IPS-20b (cell line): ENCODE measurements at regions not wholly inside any gene's neighbourhood (a gene's known extent, or its start where the extent isn't known, plus 50 kb on each side); places are given as distances from the start of the nearest gene placed in this dataset.
"Not testable (repeated sequence)": the region's sequence is repeated elsewhere in the genome, so short reads cannot be mapped to it uniquely, and the experiment has no call there.

Source experiments
- H3K27ac ChIP-seq: one replicate; pipeline ENCODE4 v1.5.1; 2013; ENCODE audit warnings: low read length
- H3K27me3 ChIP-seq: 2 replicates; pipeline ENCODE4 v1.6.1; 2013; ENCODE audit warnings: mild to moderate bottlenecking, low read length, inconsistent platforms; ENCODE audit not compliant: insufficient read depth
- H3K36me3 ChIP-seq: 2 replicates; pipeline ENCODE4 v1.6.1; 2013; ENCODE audit warnings: low read depth, mild to moderate bottlenecking, inconsistent platforms, low read length, moderate library complexity; ENCODE audit not compliant: insufficient read depth
- H3K4me1 ChIP-seq: 2 replicates; pipeline ENCODE4 v1.6.1; 2013; ENCODE audit warnings: mild to moderate bottlenecking, control low read depth, inconsistent platforms, low read length, moderate library complexity; ENCODE audit not compliant: insufficient read depth
- H3K4me3 ChIP-seq: 2 replicates; pipeline ENCODE4 v1.5.1; 2013; ENCODE audit warnings: mild to moderate bottlenecking, low read length, inconsistent platforms
- H3K9ac ChIP-seq: 2 replicates; pipeline ENCODE4 v1.6.1; 2013; ENCODE audit warnings: low read depth, mild to moderate bottlenecking, inconsistent platforms, low read length, moderate library complexity
- H3K9me3 ChIP-seq: 2 replicates; pipeline ENCODE4 v1.6.1; 2013; ENCODE audit warnings: mild to moderate bottlenecking, low read depth, low read length, inconsistent platforms; ENCODE audit not compliant: insufficient read depth

DNA sequence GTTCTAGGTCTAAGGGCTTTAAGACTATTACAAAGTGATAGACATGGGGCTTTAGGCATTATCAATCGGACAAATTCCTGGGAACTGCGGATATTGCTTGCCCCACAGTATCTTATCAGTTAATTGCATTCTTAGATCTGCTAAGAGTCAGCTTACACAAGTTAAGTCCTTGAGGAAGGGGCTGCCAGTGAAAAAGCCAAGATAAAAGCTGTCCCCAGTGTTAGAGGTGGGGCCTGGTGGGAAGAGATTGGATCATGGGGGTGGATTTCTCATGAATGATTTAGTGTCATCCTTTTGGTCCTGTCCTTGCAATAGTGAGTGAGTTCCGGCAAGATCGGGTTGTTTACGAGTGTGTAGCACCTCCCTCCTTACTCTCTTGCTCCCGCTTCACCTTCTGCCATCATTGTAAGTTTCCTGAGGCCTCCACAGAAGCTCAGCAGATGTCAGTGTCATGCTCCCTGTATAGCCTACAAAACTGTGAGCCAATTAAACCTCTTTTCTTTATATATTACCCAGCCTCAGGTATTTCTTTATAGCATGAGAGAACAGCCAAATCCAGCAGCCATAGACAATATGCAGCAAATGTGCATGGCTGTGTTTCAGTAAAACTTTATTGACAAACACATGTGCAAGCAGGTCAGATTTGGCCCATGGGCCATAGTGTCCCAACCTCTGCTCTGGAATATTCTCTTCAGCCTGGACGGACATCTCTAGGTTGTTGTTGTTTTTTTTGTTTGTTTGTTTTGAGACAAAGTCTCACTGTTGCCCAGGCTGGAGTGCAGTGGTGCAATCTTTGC, 169.6 kb upstream of the CCZ1B start:
- H3K27me3 ChIP-seq, H3K36me3 ChIP-seq, H3K4me1 ChIP-seq, H3K27ac ChIP-seq, H3K9ac ChIP-seq, H3K4me3 ChIP-seq: not testable (repeated sequence)
- peaks cover 13% of the 10 kb centered on the region for H3K9me3 ChIP-seq

DNA sequence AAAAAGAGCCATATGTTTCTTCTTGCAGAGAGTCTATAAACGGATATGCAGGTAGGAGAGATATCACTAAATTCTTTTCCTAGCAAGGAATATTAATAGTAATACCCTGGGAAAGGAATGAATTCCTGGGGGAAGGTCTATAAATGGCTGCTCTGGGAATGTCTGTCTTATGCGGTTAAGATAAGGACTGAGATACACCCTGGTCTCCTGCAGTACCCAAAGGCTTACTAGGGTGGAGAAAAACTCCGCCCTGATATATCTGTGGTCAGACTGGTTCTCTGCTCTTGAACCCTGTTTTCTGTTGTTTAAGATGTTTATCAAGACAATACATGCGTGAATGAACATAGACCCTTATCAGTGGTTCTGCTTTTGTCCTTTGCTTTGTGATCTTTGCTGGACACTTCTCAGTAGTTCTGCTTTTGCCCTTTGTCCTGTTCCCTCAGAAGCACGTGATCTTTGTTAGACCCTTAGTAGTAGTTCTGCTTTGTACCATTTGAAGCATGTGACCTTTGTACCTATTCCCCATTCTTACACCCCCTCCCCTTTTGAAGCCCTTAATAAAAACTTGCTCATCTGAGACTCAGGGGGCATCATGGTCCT, 173.1 kb upstream of the CCZ1B start:
- not testable (repeated sequence) for H3K27me3 ChIP-seq, H3K27ac ChIP-seq, H3K9ac ChIP-seq, H3K36me3 ChIP-seq, H3K4me3 ChIP-seq
- Histone ChIP-seq H3K4me1 (peaks cover 14% of the 10 kb centered on the region; the same call in 1 of the 2 replicates), H3K9me3 (peaks cover 13% of the 10 kb centered on the region)

DNA sequence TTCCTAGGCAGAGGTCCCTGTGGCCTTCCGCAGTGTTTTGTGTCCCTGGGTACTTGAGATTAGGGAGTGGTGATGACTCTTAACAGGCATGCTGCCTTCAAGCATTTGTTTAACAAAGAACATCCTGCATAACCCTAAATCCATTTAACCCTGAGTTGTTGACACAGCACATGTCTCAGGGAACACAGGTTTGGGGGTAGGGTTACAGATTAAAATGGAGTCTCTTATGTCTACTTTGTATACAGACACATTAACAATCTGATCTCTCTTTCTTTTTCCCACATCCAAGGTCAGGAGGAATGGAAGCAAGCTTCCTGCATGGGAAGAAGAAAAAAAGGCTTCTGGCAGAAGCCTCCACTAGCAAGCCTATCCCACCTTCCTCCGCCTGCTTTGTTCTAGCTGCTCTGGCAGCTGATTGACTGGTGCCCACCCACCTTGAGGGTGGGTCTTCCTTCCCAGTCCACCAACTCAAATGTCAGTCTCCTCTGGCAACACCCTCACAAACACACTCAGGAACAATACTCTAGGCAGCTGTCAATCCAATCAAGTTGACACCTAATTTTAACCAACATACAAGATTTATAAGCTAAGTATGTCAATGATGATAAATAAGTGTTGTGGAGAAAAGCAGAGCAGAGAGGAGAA, 176.5 kb upstream of the CCZ1B start:
- Histone ChIP-seq H3K9ac (peak overlapping the region; percentile 40; the same call in 1 of the 2 replicates), H3K4me3 (peak overlapping the region; percentile 18; the same call in 1 of the 2 replicates), H3K36me3 (no peaks in the 10 kb centered on the region), H3K27me3 (no peaks in the 10 kb centered on the region), H3K4me1 (peaks cover 14% of the 10 kb centered on the region; the same call in 1 of the 2 replicates), H3K9me3 (peaks cover 13% of the 10 kb centered on the region), H3K27ac (peak overlapping the region; percentile 25)

DNA sequence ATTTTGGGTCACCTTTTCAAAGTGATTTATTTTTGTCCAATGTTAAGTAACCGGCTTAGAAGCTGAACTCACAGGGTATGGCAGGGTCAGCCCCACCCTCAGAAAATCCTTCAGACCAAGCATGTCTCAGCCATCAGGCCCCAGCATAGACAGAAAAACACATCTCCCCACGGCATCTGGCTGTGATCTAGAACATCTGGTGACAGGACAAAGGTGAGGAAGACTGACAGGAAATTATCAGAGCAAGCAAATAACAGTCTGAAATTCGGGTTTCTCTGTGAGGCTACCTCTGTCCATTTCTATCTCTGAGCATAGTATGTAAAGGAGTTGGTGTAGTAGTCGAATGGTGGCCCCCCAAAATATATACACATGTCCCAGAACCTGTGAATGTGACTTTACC, 177.0 kb upstream of the C1GALT1 start:
- H3K27me3 ChIP-seq, result no peaks in the 10 kb centered on the region
- no peak overlapping the region for H3K27ac ChIP-seq
- no peaks in the 10 kb centered on the region for H3K36me3 ChIP-seq
- no peak overlapping the region for H3K9ac ChIP-seq
- no peaks in the 10 kb centered on the region for H3K9me3 ChIP-seq
- H3K4me3 ChIP-seq, result no peak overlapping the region
- H3K4me1 ChIP-seq, result peaks cover 14% of the 10 kb centered on the region; the same call in 1 of the 2 replicates

DNA sequence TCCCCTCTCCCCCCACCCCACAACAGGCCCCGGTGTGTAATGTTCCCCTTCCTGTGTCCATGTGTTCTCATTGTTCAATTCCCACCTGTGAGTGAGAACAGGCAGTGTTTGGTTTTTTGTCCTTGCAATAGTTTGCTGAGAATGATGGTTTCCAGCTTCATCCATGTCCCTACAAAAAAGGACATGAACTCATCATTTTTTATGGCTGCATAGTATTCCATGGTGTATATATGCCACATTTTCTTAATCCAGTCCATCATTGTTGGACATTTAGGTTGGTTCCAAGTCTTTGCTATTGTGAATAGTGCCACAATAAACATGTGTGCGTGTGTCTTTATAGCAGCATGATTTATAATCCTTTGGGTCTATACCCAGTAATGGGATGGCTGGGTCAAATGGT, 176.4 kb upstream of the C1GALT1 start:
- H3K4me3 ChIP-seq, H3K36me3 ChIP-seq, H3K27me3 ChIP-seq, H3K9ac ChIP-seq, H3K9me3 ChIP-seq, H3K27ac ChIP-seq: not testable (repeated sequence)
- H3K4me1 ChIP-seq, result peaks cover 14% of the 10 kb centered on the region; the same call in 1 of the 2 replicates

DNA sequence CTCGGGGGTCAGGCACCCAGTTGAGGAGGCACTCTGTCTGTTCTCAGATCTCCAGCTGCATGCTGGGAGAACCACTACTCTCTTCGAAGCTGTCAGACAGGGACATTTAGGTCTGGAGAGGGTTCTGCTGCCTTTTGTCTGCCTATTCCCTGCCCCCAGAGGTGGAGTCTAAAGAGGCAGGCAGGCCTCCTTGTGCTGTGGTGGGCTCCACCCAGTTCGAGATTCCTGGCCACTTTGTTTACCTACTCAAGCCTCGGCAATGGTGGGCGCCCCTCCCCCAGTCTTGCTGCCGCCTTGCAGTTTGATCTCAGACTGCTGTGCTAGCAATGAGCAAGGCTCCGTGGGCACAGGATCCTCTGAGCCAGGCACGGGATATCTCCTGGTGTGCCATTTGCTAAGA, 171.1 kb upstream of the C1GALT1 start:
- not testable (repeated sequence) for H3K9ac ChIP-seq, H3K36me3 ChIP-seq, H3K4me3 ChIP-seq, H3K27me3 ChIP-seq, H3K4me1 ChIP-seq, H3K27ac ChIP-seq, H3K9me3 ChIP-seq

DNA sequence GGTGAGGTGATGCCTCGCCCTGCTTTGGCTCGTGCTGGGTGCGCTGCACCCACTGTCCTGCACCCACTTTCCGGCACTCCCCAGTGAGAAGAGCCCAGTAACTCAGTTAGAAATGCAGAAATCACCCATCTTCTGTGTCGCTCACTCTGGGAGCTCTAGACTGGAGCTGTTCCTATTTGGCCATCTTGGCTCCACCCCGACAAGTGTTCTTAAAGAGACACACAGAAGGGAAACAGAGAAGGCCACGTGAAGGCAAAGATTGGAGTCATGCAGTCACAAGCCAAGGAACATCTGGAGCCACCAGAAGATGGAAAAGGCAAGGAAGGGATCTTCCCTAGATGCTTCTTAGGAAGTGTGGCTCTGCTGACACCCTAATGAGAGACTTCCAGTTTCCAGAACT, 170.6 kb upstream of the C1GALT1 start:
- not testable (repeated sequence) for H3K4me1 ChIP-seq, H3K36me3 ChIP-seq, H3K4me3 ChIP-seq, H3K9me3 ChIP-seq, H3K27ac ChIP-seq, H3K27me3 ChIP-seq, H3K9ac ChIP-seq

DNA sequence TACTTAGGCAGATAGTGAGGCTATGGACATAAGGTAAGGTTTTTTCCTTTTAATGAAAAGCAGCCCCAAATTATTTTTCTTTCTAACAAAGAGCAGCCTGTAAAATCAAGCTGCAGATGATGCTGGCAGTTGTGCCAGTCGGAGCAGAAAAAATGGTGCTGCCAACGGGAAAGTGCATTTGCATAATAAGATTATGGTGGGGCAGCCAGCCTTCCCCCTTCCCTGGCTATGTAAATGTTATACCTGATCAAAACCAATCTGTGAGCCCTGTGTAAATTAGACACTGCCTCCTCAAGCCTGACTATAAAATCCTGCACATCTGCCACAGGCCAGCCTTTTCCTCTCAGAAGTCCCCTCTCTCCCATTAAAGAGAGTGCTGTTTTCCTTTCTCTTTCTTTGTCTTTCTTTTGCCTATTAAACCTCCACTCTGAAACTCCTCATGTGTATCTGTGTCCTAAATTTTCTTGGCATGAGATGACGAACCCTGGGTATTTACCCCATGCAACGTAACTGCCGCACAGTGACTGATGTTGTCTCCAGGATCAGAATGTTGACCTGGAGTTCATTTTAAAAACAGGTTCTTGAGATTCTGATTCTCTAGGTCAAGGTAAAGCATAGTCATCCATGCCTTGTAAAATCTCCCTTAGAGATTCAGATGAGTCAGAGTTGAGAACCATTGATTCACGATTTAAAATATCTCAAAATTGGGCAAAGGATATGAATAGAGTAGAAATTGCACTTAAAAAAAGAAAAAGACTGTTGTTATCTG, 167.3 kb upstream of the C1GALT1 start:
- Histone ChIP-seq H3K27me3 (no peaks in the 10 kb centered on the region), H3K36me3 (no peaks in the 10 kb centered on the region), H3K9me3 (no peaks in the 10 kb centered on the region), H3K4me1 (no peaks in the 10 kb centered on the region), H3K4me3 (no peak overlapping the region), H3K9ac (no peak overlapping the region), H3K27ac (no peak overlapping the region)

DNA sequence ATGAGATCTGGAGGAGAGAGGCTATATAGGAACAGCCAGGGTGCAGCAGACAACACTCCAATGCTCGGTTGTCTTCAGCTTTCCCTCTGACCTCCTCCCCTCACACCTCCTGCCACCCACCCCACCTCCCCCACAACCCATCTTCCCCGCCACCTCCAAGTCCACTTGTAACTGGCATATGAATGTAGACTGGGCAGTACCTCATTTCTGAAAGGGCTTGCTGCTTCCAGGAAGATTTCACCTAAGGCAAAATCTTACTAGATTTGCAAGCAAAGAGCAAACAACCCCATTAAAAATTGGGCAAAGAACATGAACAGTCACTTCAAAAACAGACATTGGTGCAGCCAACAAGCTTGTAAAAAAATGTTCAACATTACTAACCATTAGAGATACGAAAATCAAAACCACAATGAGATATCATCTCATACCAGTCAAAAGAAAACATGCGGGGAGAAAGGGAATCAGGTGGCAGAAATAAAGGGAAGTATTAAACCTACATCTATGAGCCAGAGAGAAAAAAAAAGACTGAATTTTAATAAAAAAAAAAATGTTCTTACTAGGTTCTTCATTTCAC, 164.6 kb upstream of the C1GALT1 start:
- no peak overlapping the region for H3K27ac ChIP-seq
- no peaks in the 10 kb centered on the region for H3K9me3 ChIP-seq
- no peak overlapping the region for H3K9ac ChIP-seq
- H3K4me3 ChIP-seq, result no peak overlapping the region
- no peaks in the 10 kb centered on the region for H3K27me3 ChIP-seq
- H3K4me1 ChIP-seq, result no peaks in the 10 kb centered on the region
- no peaks in the 10 kb centered on the region for H3K36me3 ChIP-seq

DNA sequence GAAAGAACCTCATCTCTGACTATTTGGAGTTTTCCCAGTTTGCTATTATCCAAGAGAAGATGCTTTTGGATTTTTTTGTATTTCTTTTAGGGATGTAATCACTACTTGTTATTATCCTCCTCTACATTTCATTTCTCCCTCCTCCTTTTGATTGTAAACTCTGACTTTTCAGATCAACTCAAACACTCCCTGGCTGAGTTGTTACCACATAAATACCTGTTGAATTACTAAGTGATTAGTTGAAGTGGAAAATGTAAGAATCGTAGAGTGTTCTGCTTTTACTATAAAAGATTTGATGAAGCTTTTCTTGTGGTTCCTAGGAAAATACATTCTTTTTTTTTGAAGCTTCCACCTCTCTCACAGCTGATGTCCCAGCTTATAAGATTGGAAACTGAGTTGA, 164.1 kb upstream of the C1GALT1 start:
- H3K27ac ChIP-seq, result no peak overlapping the region
- H3K9me3 ChIP-seq, result no peaks in the 10 kb centered on the region
- H3K9ac ChIP-seq, result no peak overlapping the region
- H3K4me3 ChIP-seq, result no peak overlapping the region
- H3K4me1 ChIP-seq, result no peaks in the 10 kb centered on the region
- no peaks in the 10 kb centered on the region for H3K27me3 ChIP-seq
- no peaks in the 10 kb centered on the region for H3K36me3 ChIP-seq

DNA sequence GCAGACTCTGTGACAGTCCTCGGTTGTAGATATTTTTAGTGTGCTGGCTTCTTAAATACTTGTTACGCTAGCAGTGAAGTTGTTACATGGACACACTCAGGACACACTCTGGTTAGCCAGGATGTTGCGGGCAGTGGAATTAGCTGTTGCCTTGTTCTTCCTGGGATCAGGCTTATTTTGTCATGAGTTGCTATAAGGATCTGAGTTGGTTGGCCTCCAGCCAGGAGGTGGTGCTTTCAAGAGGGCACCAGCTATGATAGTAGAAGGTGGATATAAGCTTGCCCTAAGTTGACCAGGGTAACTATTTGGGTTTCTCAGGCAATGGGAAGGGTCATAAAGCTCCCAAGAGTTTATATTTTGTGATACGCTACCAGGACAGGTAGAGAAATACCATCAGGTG, 150.1 kb upstream of the C1GALT1 start:
- Histone ChIP-seq H3K9ac (no peak overlapping the region), H3K27ac (no peak overlapping the region), H3K9me3 (no peaks in the 10 kb centered on the region), H3K36me3 (no peaks in the 10 kb centered on the region), H3K4me1 (no peaks in the 10 kb centered on the region; the same call in 1 of the 2 replicates), H3K27me3 (no peaks in the 10 kb centered on the region), H3K4me3 (no peak overlapping the region)
